SH-SY5Y (cell line): ENCODE measurements at regions not wholly inside any gene's neighbourhood (a gene's known extent, or its start where the extent isn't known, plus 50 kb on each side); places are given as distances from the start of the nearest gene placed in this dataset.
A peak's percentile ranks its signal among the peaks of the same experiment; 100 is the strongest.

Experiments
- GATA2 ChIP-seq: IDR thresholded peaks from 2 replicates; pipeline ENCODE4 v1.6.1; 2011; ENCODE audit warnings: mild to moderate bottlenecking, low read depth, low read length
- GATA3 ChIP-seq: IDR thresholded peaks from 2 replicates; pipeline ENCODE4 v1.6.1; 2011; ENCODE audit warnings: low read depth, mild to moderate bottlenecking, low read length, moderate library complexity

DNA sequence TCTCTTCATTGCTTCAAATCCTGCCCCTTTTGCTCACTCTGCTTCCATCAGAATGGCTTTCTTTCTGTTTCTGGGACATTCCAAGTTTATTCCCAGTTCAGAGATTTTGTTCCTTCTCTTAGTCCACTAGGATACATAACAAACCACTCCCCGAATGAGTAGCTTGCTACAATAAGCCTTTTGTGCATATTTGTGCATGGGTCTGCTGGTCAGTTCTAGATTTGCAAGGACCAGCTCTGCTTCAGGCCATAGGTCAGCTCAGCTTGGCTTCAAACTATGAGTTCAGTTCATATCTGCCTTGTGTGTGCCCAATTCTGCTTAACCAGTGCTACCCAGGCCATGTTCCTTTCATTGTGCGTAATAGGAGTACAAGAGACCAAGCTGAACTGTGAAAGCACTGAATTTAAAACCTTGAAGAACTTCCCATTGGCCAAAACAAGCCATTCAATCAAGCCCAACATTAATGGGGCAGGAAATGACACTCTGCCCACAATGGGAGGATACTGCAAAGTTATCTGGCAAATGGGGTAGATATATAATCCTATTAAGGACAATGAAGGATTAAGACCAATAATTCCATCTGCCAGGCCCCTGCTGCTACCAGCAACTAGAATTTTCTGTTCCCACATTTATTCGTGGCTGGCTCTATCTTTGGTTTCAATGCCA lies 328.8 kb downstream of the PRELID2 start:
- no peak for TF ChIP-seq GATA3
- no peak for TF ChIP-seq GATA2

DNA sequence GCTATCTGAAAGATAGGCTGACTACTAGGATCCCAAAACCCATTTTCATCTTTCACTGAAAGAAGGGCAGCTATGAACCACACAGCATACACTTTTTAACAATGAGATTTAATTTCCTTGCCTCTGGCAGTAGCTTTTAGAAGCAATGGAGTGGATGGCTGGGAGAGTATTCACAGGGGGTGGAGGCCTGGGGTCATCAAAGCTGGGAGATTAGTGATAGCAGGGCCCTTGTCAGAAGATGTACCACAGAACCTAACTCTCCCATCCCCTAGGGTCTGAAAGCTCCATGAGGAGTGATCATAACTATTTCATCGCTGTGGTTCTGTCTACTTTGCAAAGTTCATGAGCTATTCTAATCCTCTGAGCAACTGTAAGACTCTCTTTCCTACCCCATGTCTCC lies 332.2 kb downstream of the PRELID2 start:
- TF ChIP-seq GATA3 (peak; percentile 34; the same call in 1 of the 2 replicates), GATA2 (peak; percentile 57; the same call in 1 of the 2 replicates)

DNA sequence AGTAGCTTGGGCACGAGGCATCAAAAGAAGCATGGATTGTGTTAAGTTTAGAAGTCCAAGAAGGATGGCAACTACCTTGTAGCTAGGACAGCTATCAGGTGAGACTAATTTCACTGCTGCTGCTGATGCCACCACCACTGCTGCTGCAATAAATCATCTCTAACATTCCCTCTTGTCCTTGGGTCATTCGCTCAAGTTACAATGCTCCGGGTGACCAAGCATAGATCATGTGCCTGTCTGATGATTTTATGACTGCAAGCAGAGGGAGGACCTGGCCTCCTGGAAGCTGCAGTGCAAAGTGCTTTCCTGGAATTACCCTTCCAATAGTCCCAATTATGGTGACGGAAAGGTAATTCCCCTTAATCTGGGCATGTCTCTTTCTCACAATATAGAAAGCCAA lies 334.4 kb downstream of the PRELID2 start:
- TF ChIP-seq GATA2 (no peak), GATA3 (no peak)

DNA sequence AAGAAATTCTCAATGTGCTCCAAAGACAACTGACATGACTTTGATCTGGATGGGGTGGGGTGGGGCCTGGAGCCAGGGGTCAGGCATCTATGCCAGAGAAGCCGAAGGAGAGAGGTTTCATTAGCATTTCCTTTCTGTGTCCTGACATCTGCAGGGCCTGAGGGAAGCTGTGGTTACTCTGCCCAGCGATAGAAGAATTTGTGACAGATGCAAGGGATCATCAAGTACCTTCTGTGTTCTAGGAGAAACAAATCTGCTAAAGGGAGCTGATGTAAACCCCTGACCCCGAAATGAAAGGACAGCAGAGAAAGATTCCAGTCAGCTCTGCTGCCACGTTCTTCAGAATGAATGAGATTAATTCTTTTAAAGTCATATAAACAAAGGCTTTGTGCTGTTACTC lies 335.7 kb downstream of the PRELID2 start:
- no peak for TF ChIP-seq GATA3

DNA sequence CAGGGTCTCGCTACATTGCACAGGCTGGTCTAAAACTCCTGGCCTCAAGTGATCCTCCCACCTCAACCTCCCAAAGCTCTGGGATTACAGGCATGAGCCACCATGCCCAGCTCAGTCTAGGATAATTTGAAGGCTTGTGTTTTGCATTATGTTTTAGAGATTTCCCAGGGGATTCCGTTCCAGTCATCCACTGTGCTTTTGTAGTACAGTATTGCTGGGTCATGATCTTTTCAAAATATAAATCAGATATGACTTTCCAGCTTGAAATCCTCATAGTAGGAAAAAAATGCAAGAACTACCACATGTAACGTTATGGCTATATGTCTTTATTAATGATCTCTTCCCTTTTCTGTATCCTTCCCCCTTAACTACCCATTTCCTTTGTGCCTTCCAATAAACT lies 338.1 kb downstream of the PRELID2 start:
- no peak for TF ChIP-seq GATA2

DNA sequence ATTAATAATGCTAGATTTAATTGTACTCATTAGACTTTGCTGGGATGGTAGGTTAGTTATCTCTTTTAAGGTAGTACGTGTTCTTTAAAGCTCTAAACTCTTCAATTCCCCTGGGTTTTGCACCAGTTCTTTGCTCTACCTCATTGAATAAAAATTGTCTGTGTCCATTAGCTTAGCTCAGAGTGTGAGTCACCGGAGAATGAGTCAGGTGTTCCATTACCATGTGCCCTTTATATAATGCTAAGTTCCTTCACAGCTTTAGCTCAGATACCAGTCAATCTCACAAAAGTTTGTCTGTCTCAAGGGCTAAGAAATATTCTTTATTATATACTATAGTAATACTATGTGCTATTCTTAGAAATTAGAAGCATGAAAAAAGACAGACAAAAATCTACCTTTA lies 339.4 kb downstream of the PRELID2 start:
- TF ChIP-seq GATA2 (no peak), GATA3 (no peak)

DNA sequence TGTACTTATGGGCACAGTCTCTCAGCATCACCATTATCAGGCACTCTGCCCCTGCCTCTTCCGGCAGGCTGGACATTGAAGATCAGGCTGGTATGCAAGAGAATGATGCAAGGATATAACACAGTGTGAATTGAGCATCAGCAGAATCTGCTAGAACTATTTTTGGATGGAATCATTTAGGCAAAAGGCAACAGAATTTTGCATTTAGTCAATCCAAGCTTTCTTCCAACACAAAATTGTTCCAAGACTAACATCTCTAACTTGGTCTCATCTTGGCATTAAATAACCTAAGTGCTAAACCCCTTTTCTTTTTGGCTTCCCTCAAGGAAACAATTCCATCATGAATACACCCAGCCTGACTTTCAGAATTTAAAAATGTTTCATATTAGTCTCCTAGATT lies 339.9 kb downstream of the PRELID2 start:
- TF ChIP-seq GATA2 (no peak), GATA3 (no peak)

DNA sequence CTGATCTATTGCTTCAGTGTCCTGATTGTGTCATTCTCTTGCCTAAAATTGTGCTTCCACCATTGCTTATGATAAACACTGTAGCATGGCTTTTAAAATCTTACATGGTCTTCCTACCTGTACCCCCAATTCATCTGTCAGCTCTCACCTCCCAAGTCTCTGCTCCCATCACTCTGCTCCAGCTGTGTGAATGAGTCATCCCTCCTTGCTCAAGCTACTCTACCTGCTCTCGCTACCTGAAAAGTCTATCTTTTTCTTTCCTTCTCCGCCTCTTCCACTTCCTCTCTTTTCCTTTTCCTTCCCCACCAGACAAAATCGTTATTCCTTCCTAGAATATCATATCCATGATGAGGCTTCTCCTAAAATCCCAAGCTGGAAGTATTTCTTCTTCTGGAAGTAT lies 341.7 kb downstream of the PRELID2 start:
- TF ChIP-seq GATA3 (no peak), GATA2 (no peak)

DNA sequence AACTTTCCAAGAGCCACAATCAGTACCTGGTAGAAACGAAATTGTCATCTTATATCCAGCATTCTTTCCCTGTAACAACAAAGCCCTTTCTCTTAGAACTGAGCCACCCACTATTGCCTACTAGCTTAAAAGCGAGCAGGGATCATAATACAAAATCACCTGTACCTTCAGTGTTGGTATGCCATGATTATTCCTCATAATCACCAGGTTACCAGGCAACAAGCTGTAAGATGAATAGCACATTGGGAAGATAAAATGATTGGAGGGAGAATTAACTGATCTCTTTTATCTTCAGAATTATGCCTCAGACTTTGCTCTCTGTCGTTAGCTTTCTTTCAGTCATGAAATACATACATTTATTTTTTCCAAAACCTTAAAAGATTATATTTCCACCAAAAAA lies 345.6 kb downstream of the PRELID2 start:
- TF ChIP-seq GATA3, result no peak

DNA sequence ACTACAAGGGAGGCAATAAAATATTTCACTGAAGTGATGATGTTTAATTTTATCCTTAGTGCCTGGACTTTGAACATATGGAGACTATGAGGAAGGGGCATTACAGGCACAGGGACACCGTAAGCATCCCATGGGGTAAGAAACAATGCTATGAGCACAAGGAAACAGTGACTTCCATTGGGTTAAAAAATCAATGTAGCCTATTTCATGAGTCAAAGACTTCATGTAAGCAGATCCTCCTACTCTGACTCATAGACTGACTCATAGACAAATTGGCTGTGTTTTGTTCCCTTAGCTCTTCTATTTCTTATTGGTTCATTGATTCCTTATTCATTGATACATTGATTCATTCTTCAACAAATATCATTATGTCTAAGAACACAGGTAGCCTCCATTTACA lies 351.0 kb downstream of the PRELID2 start:
- TF ChIP-seq GATA3, result no peak
- TF ChIP-seq GATA2, result no peak

DNA sequence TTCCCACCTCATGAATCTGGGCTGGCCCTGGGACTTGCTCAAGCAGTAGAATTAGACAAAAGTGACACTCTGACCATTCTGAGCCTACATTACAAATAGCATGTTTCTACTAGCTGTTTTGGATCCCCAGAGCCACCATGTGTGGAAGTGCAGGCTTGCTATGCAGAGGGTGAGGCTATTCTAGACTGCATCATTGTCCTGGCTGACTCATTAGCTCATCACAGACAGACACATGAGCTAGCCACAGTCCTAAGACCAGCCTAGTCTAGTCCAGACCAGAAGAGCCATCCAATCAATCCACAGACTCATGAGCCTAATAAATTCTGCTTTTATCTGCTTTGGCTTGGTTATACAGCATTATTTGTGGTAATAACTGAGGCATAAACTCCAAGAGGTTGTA lies 351.9 kb downstream of the PRELID2 start:
- no peak for TF ChIP-seq GATA3
- no peak for TF ChIP-seq GATA2

DNA sequence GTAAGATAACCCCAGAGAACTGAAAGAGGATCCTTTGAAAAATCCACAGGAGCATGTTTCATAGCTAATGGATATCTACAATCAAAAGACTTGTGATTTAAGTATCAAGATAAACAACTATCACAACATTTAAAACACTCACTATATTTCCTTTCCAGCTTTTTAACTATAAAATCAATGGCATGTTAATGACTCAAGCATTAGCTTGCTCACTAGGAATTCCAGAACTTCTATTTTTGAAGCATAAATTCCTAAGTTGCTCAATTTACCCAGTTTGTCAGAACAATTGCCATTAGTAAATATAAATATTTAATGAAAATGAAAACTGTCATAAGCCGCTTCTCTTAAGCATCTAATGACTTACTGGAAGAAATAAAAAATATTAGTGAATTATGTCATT lies 355.3 kb downstream of the PRELID2 start:
- TF ChIP-seq GATA2 (no peak), GATA3 (no peak)

DNA sequence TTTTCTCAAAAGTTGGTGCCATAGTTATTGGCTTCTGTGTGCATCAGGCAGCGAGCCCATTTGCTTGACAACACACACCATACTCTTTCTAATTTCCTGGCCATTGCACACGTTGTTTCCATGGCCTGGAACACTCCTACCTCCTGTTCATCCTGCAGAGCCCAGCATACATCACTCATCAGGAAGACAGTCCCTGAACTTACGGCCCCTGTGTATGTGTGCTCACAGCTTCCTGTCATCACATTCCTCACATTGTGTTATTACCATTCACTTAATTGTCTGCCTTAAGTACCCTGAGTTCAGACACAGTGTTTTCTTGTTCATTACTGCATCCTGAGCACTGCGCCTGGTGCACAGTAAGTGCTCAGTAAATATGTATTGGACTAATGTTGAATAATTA lies 355.9 kb downstream of the PRELID2 start:
- TF ChIP-seq GATA3 (no peak), GATA2 (no peak)

DNA sequence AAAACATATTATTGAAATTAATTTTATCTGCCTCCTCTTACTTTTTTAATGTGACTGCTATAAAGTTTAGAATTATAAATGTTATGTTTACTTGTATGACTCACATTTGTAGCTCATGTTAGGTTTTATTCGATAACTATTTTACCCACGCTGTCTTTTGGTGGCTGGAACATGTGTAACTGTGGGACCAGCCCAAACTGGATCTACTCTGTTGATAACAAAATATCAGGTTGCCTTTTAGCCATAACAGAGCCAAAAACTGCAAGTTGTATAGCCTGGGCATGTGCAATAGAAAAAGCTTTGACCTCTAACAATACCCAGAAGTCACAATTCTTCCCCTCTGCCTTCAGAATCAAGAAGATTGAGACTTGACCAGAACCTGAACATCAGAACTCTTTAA lies 356.5 kb downstream of the PRELID2 start:
- TF ChIP-seq GATA3 (no peak), GATA2 (no peak)

DNA sequence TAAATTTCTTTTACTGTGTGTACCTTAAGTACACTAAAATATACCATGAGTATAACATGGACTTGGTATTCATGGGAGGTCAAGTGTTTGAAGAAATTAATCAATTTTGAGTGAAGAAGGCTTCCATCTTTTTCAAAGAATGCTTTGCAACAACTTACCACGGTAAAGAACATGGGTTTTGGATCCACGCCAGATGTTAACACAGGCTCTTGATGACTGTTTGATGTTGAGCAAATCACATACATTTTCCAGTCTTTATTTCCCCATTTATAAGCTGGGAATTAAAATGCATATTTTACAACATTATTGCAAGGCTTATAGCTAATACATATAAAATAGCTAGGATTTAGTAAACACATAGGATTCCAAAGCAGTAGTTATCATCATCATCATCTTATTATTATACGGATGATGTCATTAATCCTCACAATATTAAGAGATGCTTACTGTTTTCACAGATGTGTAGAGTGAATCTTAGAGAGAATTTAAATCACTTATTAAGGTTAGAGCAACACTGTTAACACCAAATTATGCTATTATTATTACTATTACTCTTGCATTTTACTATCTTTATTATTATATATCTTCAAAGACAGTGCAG lies 362.0 kb downstream of the PRELID2 start:
- no peak for TF ChIP-seq GATA3
- no peak for TF ChIP-seq GATA2
